GM12872 (cell line): ENCODE measurements at regions not wholly inside any gene's neighbourhood (a gene's known extent, or its start where the extent isn't known, plus 50 kb on each side); places are given as distances from the start of the nearest gene placed in this dataset.

Source experiments
- CTCF ChIP-seq: IDR thresholded peaks from 3 replicates; pipeline ENCODE4 v1.5.1; 2011; ENCODE audit warnings: low read depth, mild to moderate bottlenecking, low read length, moderate library complexity; ENCODE audit not compliant: insufficient read depth

- TF ChIP-seq CTCF, result no peak
These were observed 665.9 kb upstream of the SALL1 start for GRCh38 chr16:51816929-51817328.

DNA sequence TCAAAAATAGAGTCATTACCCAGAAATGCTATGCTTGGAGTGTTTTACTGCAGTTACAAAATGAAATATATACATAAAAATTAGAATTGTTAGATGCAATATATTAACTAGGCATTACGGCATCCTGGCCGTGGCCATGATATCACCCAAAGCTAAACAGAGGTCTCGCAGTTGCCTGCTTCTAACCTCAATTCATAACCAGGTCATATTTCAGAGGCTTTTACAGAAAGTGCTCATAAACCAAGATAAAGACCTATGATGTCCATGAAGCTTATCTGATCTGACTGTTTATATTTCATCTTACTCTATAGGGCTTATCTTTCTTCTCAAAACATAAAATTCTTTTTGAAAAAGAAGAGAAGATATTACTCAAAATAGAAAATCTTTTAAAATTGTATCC lies 664.5 kb upstream of the SALL1 start:
- no peak for TF ChIP-seq CTCF

DNA sequence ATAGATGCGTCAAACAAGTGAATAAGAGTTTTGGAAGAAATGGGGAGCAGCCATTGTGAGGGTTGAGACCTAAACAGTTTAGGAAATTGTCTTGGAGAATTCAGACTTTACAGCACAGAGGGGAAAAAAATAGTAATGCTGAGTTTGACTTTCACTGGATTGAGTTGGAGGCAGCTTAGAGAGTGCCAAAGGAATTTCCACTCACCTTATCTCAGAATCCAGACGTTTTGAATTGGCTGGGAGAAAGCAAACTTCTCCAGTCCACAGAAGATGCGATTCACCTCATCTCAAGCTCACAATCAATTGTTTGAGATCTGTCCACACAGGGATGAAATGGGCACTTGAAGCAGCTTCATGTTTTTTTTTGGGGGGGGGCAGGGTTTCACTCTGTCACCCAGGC lies 663.5 kb upstream of the SALL1 start:
- TF ChIP-seq CTCF, result no peak

GRCh38 chr16:51813609-51814008 lies 662.5 kb upstream of the SALL1 start:
- TF ChIP-seq CTCF, result 0 out of 3 replicates have a peak, but pooled peaks have one; percentile 10

DNA sequence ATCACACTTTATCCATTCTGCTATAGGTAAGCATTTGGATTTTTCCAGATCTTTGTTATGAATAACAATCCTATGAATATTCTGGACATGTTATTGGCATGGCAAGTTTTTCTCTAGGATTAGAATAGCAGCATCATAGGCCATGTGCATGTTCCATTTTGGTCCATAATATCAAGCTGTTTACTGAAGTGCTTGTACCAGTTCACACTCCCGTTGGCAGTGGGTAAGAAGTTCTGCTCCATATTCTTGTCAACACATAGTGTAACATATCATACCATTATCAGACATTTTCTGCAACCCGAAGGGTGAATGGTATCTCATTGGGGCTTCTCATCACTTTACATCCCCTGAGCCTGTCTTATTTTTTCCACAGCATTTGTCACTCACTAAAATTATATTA lies 661.9 kb upstream of the SALL1 start:
- TF ChIP-seq CTCF, result no peak

- TF ChIP-seq CTCF, result no peak
These were observed 656.5 kb upstream of the SALL1 start for GRCh38 chr16:51807551-51807950.

DNA sequence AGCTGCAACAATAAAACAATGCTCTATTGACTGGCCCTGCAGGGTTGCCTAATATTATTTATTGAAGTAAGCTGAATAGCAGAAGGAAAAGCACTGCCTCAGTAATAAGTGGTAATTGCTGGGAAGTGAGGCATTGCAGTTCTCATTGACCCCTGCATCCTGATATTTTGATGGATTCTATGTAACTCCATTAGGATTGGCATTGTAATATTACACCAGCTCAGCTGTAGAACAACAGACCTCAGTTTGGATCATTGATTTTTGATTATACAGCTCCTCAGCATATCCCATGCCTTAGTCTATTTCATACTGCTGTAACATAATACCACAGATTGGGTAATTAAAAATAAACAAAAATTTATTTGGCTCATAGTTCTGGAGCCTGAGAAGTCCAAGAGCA lies 650.6 kb upstream of the SALL1 start:
- no peak for TF ChIP-seq CTCF

GRCh38 chr16:51797669-51798259 lies 646.7 kb upstream of the SALL1 start:
- no peak for TF ChIP-seq CTCF
